ENCODE measurements at regions not wholly inside any gene's neighbourhood (a gene's known extent, or its start where the extent isn't known, plus 50 kb on each side); places are given as distances from the start of the nearest gene placed in this dataset.

DNA sequence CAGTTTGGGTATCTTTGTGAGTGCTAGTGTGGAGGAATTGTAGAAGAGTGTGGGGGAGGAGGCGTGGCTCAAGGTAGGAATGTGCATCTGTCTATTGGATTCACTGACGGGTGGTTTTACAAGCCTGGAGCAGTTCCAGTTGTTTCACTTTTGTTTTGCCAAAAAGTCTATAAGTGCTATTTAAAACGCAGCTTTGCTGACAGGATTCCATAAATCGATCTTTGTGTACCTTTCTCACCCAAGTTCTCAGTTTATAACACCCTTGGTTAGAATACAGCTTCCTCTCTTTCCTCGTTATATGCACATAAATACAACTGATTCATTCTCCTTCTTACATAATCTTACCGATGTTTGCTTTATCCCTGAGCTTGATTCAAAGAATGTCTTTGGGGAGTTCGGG lies 123.2 kb upstream of the UBE2E2 start:
- DNase-seq, result no peak

DNA sequence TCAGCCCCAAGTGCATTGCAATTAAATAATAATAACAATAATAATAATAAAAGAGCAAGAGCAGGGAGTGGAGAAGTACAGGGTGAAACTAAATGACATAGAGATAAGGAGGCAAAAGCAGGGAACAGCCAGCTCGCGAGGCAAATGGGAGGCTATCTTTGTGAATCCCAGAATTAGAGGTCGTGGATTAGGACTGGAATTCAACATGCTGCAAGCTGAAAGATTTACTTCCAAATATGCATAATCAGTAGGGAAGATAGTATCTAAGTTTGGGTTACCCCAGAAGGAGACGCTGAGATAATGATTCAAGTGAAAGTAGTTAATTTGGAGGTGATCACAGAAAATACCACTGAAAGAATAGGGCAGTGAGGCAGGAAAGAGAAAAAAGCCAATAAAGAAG lies 119.4 kb upstream of the UBE2E2 start:
- no peak for DNase-seq

DNA sequence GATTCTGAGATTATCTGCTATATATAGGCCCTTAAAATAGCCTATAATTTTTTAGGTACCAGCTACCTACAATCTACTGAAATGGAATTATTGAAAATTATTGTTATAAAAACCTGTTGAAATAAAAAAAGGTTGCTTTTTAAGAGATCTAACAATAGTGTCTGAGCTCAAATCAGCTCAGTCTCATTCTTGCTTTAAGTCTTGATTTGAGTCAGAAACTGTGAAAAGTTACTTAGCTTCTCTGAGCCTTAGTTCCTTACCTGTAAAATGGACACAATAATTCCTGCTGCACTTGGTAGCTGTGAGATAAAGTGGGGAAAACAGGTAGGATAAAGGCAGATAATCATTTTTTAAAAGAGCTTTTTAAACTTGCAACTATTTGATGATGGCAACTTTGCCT lies 118.8 kb upstream of the UBE2E2 start:
- DNase-seq, result no peak

DNA sequence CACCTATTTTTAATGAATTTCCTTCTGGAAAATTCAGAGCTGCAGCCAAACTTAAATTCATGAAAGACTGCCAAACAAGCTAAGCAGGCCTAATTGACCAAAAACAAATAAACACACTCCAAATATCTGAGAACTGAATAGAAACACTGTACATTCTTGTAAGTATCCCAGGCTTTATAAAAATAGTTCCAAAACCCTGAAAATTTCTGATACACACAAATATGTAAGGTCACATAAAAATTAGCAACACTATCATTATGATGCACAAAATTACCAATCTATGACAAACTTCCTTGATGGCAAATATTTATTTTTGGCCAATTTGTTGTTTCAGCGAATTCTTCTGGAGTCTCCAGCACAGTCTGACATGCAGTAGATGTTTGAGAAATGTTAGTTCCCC lies 117.9 kb upstream of the UBE2E2 start:
- DNase-seq, result no peak

DNA sequence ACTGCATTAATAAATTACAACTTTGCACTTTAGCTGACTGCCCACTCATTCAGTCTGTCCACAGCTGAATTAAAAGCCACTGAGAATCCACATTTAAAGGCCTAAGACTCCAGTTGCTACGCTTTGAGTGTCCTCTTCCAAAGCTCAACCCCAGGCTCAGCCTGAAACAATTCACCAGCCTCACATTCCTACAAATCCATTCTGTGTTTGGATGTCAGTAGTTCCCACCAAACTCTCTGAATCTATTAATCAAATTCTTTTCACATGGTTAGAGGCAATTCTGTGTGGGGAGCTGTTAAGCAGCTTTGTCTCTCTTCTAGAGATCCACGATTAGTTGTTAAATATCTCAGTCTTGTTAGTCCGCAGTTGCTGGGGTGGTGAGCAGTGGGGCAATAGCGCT lies 116.8 kb upstream of the UBE2E2 start:
- no peak for DNase-seq

DNA sequence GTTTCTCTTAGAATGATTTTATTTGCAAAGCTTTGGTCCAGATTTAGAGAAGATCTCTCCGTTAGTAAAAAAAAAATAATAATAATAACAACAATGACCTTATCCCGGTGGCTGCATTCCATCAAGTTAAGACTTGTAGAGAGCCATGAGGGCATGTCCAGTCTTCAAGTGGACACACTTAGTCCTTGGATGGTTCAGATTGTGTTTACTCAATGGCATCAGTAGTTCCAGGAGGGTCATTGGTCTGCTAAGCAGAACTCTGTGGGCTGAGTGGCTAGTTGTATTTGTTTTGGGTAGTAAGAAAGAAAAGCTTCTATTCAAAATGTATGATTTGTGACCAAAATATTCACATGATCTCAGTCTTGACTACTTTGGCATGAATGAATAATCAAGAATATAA lies 116.3 kb upstream of the UBE2E2 start:
- DNase-seq, result no peak

DNA sequence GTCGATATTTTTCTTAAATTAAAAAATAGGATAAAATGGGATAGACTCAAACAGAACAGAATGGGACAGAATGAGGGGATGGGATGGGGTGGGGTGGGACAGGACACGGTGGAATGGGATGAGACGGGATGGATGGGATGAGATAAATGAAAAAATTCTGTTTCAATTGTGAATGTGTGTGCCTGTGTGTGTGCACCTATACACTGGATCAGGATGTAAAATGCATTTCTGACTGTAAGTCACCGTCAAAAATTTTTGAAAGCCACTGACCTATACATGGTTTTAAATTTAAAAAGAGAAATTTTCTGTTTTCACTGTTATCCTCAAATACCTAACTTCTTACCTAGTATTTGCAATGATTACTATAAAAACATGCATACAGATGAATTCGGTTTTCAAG lies 108.7 kb upstream of the UBE2E2 start:
- DNase-seq, result no peak

DNA sequence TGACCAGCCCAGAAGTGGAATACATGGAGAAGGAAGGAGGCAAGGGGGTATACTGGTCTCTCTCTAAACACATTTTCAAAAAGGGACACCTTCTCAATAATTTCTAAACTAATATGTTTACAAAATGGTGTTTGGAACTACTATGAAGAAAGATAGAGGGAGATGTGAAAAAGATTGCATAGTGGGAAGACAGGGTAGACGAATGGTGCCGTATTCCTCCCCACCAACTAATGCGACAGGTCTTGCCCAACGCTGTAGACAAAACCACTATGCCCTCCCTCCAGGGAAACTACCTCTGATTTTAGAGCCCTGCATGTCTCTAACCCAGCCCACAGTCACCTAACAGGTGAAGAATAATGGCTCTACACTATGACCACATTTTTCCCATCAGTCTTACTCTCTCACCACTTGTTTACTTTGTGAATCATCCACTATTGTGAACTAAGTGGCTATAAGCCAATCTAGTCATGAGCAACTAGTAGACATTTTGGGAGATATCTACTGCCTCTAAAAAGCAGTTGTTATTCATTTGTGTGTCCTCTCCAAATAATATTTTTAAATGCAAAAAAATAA lies 108.2 kb upstream of the UBE2E2 start:
- no peak for DNase-seq

DNA sequence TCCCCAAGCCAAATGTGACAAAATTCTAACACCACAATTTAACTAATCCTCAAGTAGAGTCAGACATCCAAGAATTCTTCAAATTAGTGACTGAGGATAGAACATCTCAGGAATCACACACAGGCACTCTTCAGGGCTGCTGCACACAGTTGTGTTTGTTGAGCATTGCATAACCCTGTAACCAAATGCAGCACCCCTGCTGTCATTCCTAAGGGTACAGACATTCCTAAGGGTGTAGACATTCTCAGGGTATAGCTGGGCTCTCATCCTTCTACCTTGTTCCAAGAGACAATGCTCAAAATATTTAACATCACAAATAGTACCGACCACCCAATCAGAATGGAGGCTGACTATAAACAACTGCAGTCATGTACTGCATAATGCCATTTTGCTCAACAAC lies 107.1 kb upstream of the UBE2E2 start:
- DNase-seq, result no peak

DNA sequence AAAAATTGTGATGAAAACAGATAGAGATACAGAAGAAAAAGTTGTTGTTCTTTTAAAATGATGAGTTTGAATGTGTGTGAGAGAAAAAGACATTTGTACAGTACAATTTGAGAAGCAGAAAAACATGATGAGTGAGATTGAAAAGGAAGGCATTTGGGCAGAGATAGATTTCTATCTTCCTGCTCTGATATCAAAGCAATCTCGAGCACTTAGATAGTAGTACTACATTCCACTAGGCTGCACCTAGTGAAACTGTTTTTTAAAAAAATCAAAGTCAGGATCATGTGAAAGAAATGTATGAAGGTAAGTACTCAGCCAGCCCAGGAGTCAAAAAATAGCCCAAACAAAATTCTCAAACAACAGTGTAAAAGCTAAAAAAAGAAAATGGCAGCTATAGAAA lies 104.1 kb upstream of the UBE2E2 start:
- DNase-seq, result no peak

DNA sequence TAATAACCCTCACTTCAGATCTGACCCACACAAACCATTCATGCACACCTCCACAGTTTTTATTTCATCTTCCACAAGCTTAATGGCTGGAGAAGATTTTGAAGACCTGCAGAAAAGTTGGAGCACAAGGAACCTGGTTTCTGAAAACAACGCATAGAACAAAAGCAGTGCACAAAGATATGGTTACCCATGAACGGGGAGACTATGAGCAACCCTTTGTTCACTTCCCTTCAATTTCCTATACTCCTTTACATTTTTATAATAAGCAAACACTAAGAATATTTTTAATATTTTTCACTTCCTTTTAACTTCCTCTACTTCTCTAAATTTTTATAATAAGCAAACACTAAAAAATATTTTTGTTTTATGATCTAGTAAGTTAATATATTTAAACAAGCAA lies 103.5 kb upstream of the UBE2E2 start:
- no peak for DNase-seq

DNA sequence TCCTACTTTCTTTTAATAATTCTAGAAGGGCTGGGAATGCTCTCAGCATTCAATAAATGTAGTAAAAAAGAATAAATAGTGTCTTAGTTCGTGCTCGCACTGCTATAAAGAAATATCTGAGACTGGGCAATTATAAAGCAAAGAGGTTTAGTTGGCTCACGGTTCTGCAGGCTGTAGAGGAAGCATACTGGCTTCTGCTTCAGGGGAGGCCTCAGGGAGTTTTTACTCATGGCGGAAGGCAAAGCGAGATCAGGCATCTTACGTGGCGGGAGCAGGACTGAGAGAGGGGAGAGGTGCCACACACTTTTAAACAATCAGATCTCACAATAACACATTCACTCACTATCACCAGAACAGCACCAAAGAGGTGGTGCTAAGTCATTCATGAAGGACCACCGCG lies 103.0 kb upstream of the UBE2E2 start:
- DNase-seq, result no peak

DNA sequence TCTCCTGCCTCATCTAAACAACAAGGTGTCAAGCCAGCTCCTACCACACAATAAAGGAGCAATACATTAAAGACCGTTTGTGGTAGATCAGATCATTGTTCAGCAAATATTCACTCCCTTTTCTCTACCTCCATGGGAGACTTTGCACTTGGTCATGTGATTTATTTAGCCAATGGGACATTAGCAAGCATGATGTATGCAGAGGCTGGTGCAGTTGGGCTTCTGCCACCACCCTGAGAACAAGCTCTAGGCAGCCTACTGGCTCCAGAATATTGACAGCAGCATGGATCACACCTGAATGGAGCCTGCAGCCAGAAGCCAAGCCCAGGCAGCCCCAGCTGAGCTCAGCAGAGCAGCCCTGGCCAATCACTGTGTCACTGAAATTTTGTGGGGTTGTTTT lies 99.4 kb upstream of the UBE2E2 start:
- no peak for DNase-seq

DNA sequence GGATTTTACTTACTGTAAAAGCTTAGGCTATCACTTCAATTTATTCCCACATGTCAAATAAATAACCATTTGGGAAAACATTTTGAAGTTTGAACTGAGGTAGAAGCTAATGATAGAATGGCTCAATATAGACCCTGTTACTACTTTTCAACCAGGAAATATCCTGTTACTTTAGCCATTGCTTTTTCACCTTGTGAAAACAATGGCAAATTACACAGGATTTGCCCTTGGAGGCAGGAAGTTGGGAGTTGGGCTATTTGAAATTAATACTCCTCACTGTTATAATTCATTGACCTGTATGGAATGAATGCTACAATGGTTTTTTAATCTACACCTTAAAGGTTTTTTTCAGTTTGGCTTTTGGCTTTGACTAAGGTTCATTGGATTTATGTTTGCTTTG lies 98.1 kb upstream of the UBE2E2 start:
- no peak for DNase-seq

DNA sequence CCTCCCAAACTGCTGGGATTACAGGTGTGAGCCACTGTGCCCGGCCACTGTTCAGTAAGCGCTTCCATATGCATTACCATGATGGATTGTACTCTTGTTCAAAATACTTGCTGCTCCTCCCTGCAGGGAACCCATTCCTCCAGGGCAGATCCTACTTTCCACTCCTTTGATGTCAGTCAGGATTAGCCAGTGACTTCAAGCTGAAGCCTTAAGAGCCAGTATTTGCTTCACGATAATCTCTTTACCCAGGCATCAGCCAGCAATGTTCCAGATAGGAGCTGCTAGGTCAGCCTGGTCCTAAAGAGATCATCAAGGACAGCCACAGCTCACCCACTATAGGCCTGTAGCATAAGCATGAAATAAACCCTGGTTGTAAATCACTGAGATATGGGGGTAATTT lies 96.5 kb upstream of the UBE2E2 start:
- DNase-seq, result no peak

DNA sequence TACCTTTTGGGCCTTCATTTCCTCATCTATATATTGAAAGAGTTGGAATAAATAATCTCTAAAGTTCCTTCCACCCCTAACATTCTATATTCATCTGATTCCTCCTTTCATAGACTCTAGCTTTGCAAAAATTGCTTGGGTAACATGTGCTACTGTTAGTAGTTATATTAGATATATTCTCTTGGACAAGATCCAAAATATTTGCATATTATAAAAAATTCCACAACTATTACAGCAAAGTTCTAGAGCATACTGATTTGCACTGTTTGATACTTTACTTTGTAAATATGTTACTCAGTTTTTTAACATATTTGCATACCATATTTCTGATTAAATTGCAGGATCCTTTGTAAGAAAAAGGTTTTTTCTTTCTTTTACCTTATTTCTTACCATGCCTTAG lies 95.9 kb upstream of the UBE2E2 start:
- DNase-seq, result no peak

DNA sequence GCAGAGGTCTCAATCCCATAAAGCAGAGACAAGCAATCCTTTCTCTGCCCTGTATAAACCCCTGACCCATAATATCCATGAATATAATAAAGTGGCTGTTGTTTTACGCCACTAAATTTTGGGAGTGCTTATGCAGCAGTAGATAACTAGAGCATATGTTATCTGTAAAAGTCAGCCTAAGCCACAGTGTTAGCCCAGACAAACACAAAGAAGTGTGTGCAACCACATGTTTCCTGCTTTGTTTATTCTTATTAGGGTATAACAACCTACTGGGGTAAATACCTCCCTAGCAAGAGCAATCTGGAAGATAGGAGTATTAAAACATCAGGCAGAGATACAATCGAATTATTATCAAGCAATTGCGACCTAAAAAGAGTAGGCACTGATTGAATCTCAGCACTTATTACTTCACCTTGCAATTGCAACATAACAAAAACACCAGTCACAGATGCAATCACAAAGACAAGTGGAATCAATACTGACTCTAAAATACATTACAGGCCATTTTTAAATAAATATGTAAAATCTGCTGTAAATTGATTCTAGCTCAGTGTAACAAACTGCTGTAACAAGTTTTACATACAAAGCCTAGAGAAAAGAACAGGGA lies 94.6 kb upstream of the UBE2E2 start:
- DNase-seq, result no peak

DNA sequence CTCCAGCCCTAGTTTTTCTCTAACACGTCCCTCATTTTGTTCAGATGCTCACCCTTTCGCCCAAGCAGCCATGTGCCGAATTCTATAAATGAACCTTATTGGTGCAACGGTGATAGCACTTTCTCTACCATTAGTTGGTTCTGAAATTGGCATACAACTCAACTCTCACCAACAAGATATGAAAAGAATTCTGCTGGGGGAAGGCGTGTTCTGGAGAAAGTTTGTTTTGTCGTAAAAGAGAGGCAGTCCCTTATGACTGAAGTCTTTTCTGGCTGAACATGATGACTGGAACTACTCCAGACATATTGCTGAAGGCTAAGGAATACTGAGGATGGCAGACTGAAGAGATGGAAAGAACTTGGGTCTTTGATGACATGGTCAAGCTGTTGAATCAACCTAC lies 91.8 kb upstream of the UBE2E2 start:
- no peak for DNase-seq

DNA sequence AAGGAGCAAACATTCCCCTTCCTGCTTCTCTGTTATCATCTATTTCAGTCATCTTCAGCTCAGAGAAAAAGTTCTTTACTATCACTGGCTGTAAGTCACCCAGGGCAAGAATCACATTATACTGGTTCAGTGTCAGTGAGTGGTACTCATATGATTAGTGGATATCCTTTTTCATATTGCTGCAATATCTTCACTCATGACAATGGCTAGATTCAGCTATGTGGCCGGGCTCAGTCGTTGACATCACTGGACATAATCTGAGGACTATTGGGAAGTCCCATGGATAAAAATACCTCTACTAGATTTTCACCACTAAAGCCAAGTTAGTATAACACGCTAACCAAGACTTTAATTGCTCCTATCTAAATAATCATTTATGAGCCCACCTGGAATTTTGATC lies 91.3 kb upstream of the UBE2E2 start:
- no peak for DNase-seq

DNA sequence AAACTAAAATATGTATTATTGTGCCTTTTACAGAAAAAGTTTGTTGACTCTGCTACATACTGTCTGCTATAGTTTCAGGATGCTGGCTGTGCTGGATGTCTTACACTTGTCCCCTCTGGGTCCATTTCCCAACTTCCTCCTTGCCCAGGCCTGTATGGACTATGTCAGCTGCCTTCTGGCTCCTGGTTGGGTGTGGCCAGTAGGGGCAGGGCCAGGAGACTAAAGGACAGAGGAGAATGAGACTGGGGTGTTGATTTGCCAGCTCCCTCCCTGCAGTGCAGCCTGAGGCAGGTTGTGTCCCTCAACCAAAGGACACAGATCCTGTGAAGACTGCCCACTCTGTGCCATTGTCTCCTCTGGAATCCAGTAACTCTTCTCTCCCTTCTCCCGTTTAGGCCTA lies 90.6 kb upstream of the UBE2E2 start:
- DNase-seq, result no peak

DNA sequence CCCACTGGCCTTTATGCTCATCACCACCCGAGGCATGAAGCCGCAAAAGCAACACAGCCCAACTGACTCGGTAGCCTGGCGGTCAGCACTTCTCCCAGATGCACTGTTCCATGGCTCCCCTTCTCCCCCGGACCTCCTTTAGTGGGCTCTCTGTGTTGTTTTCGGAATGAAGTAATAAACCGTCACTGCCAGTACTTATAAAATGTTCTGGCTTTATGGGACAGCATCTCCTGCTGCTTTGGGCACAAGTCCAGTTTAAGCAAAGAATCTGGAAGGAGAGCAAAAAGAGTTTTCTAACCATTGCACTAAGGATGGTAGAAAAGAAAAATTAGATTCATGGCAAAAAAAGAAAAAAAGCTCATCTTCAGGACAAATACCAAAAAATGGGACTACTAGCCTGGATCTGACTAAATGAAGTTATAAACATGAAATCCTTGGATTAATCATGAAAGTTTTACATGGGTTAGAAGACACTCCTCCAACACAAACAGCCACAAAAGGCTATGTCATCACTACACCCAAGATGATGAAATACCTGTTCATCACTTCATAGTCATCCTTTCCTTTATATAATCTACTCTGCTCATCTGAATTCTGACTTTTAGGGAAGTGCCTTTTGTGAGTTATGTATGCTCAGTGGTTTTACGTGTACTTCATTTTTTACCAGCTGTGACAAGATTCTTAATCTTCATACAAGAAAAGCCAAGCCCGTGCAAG lies 89.5 kb upstream of the UBE2E2 start:
- no peak for DNase-seq

DNA sequence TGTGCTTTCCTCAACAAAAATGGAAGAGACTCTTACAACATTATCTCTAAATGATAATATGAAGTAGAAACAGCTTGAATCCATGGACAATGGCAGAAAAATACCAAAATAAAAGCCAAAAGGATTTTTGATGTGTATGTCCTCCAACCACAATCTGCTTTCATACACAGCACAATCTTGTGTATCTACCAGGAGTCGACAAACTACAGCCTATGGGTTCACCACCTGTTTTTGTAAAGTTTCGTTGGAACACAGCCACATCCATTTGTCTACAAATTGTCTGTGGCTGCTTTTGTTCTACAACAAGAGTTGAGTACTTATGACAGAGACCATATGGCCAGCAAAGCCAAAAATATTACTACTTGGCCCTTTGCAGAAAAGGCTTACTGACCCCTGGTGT lies 88.7 kb upstream of the UBE2E2 start:
- no peak for DNase-seq

DNA sequence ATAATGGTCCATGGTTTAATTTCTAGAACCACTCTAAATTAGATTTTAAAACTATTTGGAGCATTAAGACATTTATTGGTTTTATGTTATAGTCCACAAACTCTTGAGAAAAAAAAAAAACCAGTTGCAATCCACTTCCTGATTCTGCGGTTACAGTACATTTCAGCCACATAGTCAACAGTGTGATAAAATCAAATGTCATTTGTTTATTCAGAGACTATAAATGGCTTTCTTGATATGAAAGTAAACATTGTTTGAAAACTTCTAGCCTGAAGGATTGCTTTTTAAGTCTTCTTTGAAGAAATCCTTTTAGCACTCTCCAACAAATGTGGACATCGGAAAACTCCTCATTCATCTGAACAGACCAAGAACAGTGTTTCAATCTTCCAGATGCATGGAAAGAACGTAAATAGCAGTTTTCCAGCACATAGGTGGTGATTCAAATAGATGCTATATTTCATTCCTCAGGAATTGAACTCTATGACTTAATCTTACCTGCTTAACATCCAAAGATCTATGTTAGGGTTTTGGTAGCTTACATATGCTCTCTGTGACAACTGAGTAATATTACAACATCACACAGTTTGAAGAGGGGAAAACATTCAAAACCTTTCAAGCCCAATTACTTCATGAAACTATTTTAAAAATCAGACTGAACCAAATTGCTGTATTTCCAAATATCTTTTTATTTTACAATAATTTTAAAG lies 87.8 kb upstream of the UBE2E2 start:
- DNase-seq, result no peak

DNA sequence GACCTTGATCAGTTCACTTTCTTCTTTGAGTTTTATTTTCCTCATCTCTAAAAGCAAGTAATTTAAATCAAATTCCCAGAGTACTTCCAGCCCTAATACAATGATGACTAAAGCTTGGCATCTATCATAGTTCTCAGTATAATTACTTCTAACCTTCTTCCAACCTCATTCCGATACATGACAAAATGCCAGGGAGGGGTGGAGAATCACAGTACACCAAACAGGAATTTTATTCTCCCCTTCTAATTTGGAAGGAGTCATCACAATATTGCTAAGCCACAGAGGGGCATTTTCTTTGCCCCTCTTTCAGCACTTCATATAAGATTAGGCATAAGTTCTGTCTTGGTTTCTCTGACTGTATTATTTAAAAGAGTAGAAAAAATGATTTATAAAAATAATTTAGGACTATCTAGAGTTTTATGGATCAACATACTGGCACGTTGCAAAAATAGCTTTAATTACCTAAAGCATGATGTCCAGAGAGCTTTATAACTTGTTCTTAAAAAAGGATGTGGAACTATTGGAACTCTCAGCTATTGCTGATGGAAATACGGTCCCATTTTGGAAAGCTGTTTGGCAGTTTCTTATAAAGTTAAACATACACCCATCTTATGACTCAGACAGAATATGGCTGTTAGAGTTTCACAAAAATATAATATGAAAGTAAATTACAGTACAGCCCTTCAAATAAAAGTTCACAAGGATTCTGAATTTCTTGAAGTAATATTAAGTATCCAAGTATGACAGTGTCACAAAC lies 86.9 kb upstream of the UBE2E2 start:
- no peak for DNase-seq

Measured in NCI-H446 treated with DMSO at 0.1 percent for 48 hours (cell line).